Prostate gland (tissue), 2 donors: ENCODE measurements at regions not wholly inside any gene's neighbourhood (a gene's known extent, or its start where the extent isn't known, plus 50 kb on each side); places are given as distances from the start of the nearest gene placed in this dataset.

ENCODE experiments used
- POLR2A ChIP-seq: fragments of 450-650 bp; IDR thresholded peaks from one replicate; pipeline ENCODE4 v1.6.1; 2016; ENCODE audit warnings: antibody characterized with exemption, mild to moderate bottlenecking
- TF ChIP-seq, protein P1 (sequence below), 4 experiments: fragments of 200-600 bp in 2 of 4; fragments of 450-650 bp in 2 of 4; sonication (generic) in 2 of 4; IDR thresholded peaks; 1 replicate in 3 of 4; 2 replicates in 1 of 4; pipeline ENCODE4 v1.5.1; 2016 to 2019; ENCODE audit warnings: antibody characterized with exemption in 4 of 4, mild to moderate bottlenecking in 2 of 4, moderate library complexity in 2 of 4

DNA sequence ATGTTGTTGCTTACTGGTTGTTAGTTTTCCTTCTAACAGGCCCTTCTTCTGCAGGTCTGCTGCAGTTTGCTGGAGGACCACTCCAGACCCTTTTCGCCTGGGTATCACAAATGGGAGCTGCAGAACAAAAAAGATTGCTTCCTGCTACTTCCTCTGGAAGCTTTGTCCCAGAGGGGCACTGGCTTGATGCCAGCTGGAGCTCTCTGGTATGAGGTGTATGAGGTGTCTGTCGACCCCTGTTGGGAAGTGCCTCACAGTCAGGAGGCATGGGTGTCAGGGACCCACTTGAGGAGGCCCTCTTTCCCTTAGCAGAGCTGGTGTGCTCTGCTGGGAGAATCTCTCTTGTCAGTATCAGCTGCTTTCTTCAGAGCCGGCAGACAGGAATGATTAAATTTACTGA is 127.4 kb upstream of the EDA2R start:
- TF ChIP-seq, protein P1, sequence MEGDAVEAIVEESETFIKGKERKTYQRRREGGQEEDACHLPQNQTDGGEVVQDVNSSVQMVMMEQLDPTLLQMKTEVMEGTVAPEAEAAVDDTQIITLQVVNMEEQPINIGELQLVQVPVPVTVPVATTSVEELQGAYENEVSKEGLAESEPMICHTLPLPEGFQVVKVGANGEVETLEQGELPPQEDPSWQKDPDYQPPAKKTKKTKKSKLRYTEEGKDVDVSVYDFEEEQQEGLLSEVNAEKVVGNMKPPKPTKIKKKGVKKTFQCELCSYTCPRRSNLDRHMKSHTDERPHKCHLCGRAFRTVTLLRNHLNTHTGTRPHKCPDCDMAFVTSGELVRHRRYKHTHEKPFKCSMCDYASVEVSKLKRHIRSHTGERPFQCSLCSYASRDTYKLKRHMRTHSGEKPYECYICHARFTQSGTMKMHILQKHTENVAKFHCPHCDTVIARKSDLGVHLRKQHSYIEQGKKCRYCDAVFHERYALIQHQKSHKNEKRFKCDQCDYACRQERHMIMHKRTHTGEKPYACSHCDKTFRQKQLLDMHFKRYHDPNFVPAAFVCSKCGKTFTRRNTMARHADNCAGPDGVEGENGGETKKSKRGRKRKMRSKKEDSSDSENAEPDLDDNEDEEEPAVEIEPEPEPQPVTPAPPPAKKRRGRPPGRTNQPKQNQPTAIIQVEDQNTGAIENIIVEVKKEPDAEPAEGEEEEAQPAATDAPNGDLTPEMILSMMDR (IDR thresholded peaks at IDR 0.05) = no peak
- no peak for TF ChIP-seq POLR2A
